Caco-2 (cell line): ENCODE measurements at regions not wholly inside any gene's neighbourhood (a gene's known extent, or its start where the extent isn't known, plus 50 kb on each side); places are given as distances from the start of the nearest gene placed in this dataset.

Experiments used
- BruUV-seq: library from RNA; stranded (reverse); fragments of 400-500 nt; replicated peaks from 2 replicates; lab custom pipeline; 2021; lab: Mats Ljungman, UMichigan
- CTCF ChIA-PET: fragments of 300-600 bp; sonication (Branson Sonifier 250); formaldehyde crosslinking; loops from one replicate; lab custom pipeline; 2022; ENCODE audit warnings: antibody characterized with exemption; lab: Charles Lee
- POLR2A ChIA-PET: fragments of 300-600 bp; sonication (Branson Sonifier 250); formaldehyde crosslinking; loops from one replicate; lab custom pipeline; 2022; ENCODE audit warnings: antibody characterized with exemption; lab: Charles Lee
- DNase-seq, 2 experiments: peaks; one replicate each; pipeline versions ENCODE4 v3.0.0 to v3.0.0-alpha.2; 2020 to 2022
- H3K27me3 ChIP-seq: replicated peaks from 2 replicates; pipeline ENCODE4 v1.6.0; 2011; ENCODE audit warnings: low read length; ENCODE audit not compliant: control insufficient read depth, insufficient read depth
- H3K36me3 ChIP-seq: 2 replicates; pipeline ENCODE4 v1.5.1; 2011; ENCODE audit warnings: low read length; ENCODE audit not compliant: control insufficient read depth, insufficient read depth
- H3K4me1 ChIP-seq: fragments of 250-450 bp; sonication (Bioruptor Pico); 2 replicates; pipeline ENCODE4 v1.5.1; 2020; ENCODE audit warnings: mild to moderate bottlenecking
- H3K4me3 ChIP-seq: 2 replicates; pipeline ENCODE4 v1.5.1; 2011; ENCODE audit warnings: low read depth, mild to moderate bottlenecking, control low read depth, low read length
- H3K9me3 ChIP-seq: fragments of 250-450 bp; sonication (Bioruptor Pico); 2 replicates; pipeline ENCODE4 v1.5.1; 2020; ENCODE audit warnings: mild to moderate bottlenecking, moderate library complexity
- H3K27ac Mint-ChIP-seq: one replicate; pipeline ENCODE4 v1.8.0; 2022; ENCODE audit warnings: mixed read lengths; ENCODE audit not compliant: unreplicated experiment
- H3K27me3 Mint-ChIP-seq: one replicate; pipeline ENCODE4 v1.8.0; 2022; ENCODE audit warnings: mixed read lengths; ENCODE audit not compliant: insufficient read depth, unreplicated experiment
- H3K36me3 Mint-ChIP-seq: one replicate; pipeline ENCODE4 v1.8.0; 2022; ENCODE audit warnings: mild to moderate bottlenecking, mixed read lengths; ENCODE audit not compliant: insufficient read depth, unreplicated experiment
- H3K4me1 Mint-ChIP-seq: one replicate; pipeline ENCODE4 v1.8.0; 2022; ENCODE audit warnings: low read depth, mixed read lengths; ENCODE audit not compliant: unreplicated experiment
- H3K4me3 Mint-ChIP-seq: one replicate; pipeline ENCODE4 v1.8.0; 2022; ENCODE audit warnings: mild to moderate bottlenecking, moderate library complexity, mixed read lengths; ENCODE audit not compliant: unreplicated experiment
- H3K9me3 Mint-ChIP-seq: one replicate; pipeline ENCODE4 v1.8.0; 2022; ENCODE audit warnings: mixed read lengths; ENCODE audit not compliant: unreplicated experiment
- intact Hi-C: fragments of 100-400 bp; cut with micrococcal nuclease; formaldehyde crosslinking; loops from one replicate; pipeline ENCODE4 v1.10.0; 2022; ENCODE audit not compliant: unreplicated experiment
- TF ChIP-seq, protein P1 (sequence below), 2 experiments: fragments of 200-600 bp in 1 of 2; IDR thresholded peaks; 1 replicate in 1 of 2; 2 replicates in 1 of 2; pipeline versions ENCODE4 v1.5.1 to v1.8.0; 2011 to 2022; ENCODE audit warnings: antibody characterized with exemption in 1 of 2, control low read depth in 1 of 2, inconsistent platforms in 1 of 2, low read depth in 1 of 2, low read length in 1 of 2, mild to moderate bottlenecking in 1 of 2, moderate library complexity in 1 of 2; ENCODE audit not compliant: insufficient read depth in 1 of 2, severe bottlenecking in 1 of 2, unreplicated experiment in 1 of 2

DNA sequence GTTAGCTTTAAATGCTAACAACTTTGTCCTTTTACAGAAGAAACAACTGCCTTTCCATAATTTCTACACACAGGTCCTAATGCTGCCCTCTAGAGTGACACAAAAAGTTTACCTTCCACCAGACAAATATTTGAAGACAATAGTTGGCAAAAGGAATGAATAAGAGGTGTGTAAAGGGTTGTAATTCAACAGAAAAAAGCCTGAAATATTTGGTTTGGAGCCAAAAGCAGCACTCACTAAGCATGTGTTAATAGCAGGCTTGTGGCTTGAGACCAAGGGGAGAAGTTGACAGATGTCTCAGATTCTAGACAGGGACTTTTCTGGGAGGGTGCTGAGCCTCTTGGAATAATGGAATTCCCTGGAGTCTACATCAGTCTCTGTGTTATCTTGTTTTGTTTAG is 156.2 kb upstream of the GALNT17 start:
- POLR2A ChIA-PET, result no interaction called here
- intact Hi-C loops, result loop anchor here (5.0 kb wide), 1 partner anchor 118 kb away; no protein-coding TSS in a partner anchor
- Histone ChIP-seq H3K4me3 (no peak overlapping the region), H3K9me3 (no peaks in the 10 kb centered on the region), H3K4me1 (no peaks in the 10 kb centered on the region), H3K36me3 (no peaks in the 10 kb centered on the region), H3K27me3 (no peaks in the 10 kb centered on the region)
- CTCF ChIA-PET, result no interaction called here
- TF ChIP-seq, protein P1, sequence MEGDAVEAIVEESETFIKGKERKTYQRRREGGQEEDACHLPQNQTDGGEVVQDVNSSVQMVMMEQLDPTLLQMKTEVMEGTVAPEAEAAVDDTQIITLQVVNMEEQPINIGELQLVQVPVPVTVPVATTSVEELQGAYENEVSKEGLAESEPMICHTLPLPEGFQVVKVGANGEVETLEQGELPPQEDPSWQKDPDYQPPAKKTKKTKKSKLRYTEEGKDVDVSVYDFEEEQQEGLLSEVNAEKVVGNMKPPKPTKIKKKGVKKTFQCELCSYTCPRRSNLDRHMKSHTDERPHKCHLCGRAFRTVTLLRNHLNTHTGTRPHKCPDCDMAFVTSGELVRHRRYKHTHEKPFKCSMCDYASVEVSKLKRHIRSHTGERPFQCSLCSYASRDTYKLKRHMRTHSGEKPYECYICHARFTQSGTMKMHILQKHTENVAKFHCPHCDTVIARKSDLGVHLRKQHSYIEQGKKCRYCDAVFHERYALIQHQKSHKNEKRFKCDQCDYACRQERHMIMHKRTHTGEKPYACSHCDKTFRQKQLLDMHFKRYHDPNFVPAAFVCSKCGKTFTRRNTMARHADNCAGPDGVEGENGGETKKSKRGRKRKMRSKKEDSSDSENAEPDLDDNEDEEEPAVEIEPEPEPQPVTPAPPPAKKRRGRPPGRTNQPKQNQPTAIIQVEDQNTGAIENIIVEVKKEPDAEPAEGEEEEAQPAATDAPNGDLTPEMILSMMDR (IDR thresholded peaks at IDR 0.05; ENCODE audit: insufficient read depth in 1 of 2, low read depth in 1 of 2, low read length in 1 of 2, severe bottlenecking in 1 of 2, unreplicated experiment in 1 of 2), result no peak
- no peak for DNase-seq
- no peak overlapping the region for H3K4me3 Mint-ChIP-seq
- no peak overlapping the region for H3K27ac Mint-ChIP-seq
- BruUV-seq, result no TSS peak
- H3K4me1 Mint-ChIP-seq, result no peaks in the 10 kb centered on the region
- no peaks in the 10 kb centered on the region for H3K27me3 Mint-ChIP-seq
- no peaks in the 10 kb centered on the region for H3K36me3 Mint-ChIP-seq
- peaks cover 26% of the 10 kb centered on the region for H3K9me3 Mint-ChIP-seq

DNA sequence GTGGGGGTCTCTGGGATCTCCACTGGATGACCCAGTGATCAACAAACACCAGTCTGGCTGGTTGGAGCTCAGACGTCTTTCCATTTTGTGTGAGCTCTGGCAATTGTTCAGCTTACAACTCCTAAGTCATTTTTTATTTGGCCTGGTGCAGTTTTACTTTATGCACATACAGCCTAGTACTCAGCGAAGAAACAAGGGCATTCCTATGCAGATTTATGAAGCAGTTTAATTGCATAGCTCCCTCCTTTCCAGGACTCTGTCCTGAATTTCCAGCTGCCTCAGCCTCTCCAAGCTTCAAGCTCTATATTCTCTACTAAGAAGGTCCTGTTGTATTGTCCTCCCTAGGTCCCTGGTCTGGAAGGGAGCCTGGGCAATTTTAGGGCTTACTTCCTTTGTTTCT is 145.6 kb upstream of the GALNT17 start:
- CTCF ChIA-PET, result no interaction called here
- intact Hi-C loops, result no loop called here

DNA sequence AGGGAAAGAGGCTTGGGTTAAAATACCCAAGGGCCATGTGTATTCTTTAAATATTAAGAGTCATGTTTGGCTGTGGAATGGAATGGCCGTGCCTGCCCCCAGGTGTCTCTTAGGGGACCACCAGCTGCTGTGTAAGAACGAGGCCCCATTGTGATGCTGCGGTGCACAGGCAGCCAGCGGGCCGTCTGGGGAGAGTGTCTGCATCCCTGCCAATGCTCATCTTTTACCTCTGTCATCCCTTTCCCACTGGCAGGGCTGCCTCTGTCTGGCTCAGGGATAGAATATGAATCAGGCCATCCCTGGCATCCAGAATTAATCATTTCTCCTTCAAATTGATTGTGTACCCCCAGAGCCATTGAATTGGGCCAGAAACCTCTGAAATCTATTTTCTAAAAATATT is 137.8 kb upstream of the GALNT17 start:
- no TSS peak for BruUV-seq
- Histone ChIP-seq H3K27me3 (no peaks in the 10 kb centered on the region), H3K4me3 (no peak overlapping the region), H3K36me3 (no peaks in the 10 kb centered on the region), H3K4me1 (no peaks in the 10 kb centered on the region), H3K9me3 (no peaks in the 10 kb centered on the region)
- ChIA-PET POLR2A (no interaction called here), CTCF (no interaction called here)
- Mint-ChIP-seq H3K36me3 (no peaks in the 10 kb centered on the region), H3K9me3 (peaks cover 34% of the 10 kb centered on the region), H3K4me3 (no peak overlapping the region), H3K4me1 (no peaks in the 10 kb centered on the region), H3K27me3 (no peaks in the 10 kb centered on the region), H3K27ac (no peak overlapping the region)
- TF ChIP-seq, protein P1 (IDR thresholded peaks at IDR 0.05; ENCODE audit: insufficient read depth in 1 of 2, low read depth in 1 of 2, low read length in 1 of 2, severe bottlenecking in 1 of 2, unreplicated experiment in 1 of 2), result no peak
- intact Hi-C loops, result no loop called here
- no peak for DNase-seq

More for the DNA sequence above, 145.6 kb upstream of the GALNT17 start:
- Mint-ChIP-seq H3K36me3 (no peaks in the 10 kb centered on the region), H3K27me3 (peaks cover 2% of the 10 kb centered on the region), H3K27ac (no peak overlapping the region), H3K4me1 (no peaks in the 10 kb centered on the region), H3K9me3 (peaks cover 26% of the 10 kb centered on the region), H3K4me3 (no peak overlapping the region)
- H3K27me3 ChIP-seq, result no peaks in the 10 kb centered on the region
- no peaks in the 10 kb centered on the region for H3K4me1 ChIP-seq
- no peaks in the 10 kb centered on the region for H3K9me3 ChIP-seq
- TF ChIP-seq, protein P1 (IDR thresholded peaks at IDR 0.05; ENCODE audit: insufficient read depth in 1 of 2, low read depth in 1 of 2, low read length in 1 of 2, severe bottlenecking in 1 of 2, unreplicated experiment in 1 of 2), result no peak
- no TSS peak for BruUV-seq
- H3K4me3 ChIP-seq, result no peak overlapping the region
- no peaks in the 10 kb centered on the region for H3K36me3 ChIP-seq
- no peak for DNase-seq
- POLR2A ChIA-PET, result no interaction called here
